ENCODE measurements at regions not wholly inside any gene's neighbourhood (a gene's known extent, or its start where the extent isn't known, plus 50 kb on each side); places are given as distances from the start of the nearest gene placed in this dataset.
"Not testable (repeated sequence)": the region's sequence is repeated elsewhere in the genome, so short reads cannot be mapped to it uniquely, and the experiment has no call there.

GRCh38 chr6:58047389-58047788 lies 730.0 kb downstream of the PRIM2 start:
- H3T11ph ChIP-seq (ENCODE audit: low read length); H3K4me1 ChIP-seq (ENCODE audit: insufficient read depth, low read length); H3K27me3 Mint-ChIP-seq (ENCODE audit: low read depth); H3K9me3 ChIP-seq (ENCODE audit: control insufficient read depth, low read depth, low read length); H3K23me2 ChIP-seq (ENCODE audit: insufficient read length, low read depth, low read length, poor library complexity, severe bottlenecking); H3K27ac ChIP-seq (ENCODE audit: insufficient read length, low read depth, low read length); H2AK5ac ChIP-seq (ENCODE audit: insufficient read length, low read length); DNase-seq; H2BK15ac ChIP-seq (ENCODE audit: low read depth, low read length); H3K23ac ChIP-seq (ENCODE audit: insufficient read length, low read depth, low read length); H3K4ac ChIP-seq (ENCODE audit: low read depth, low read length); H4K5ac ChIP-seq (ENCODE audit: insufficient read length, low read depth, low read length); H2BK20ac ChIP-seq (ENCODE audit: low read depth, low read length, poor library complexity, severe bottlenecking); H2BK12ac ChIP-seq (ENCODE audit: insufficient read length, low read depth, low read length); H3K4me1 Mint-ChIP-seq; H4K20me1 ChIP-seq (ENCODE audit: control insufficient read depth, insufficient read depth, insufficient read length); H3K18ac ChIP-seq (ENCODE audit: insufficient read length, low read depth, low read length); H3K56ac ChIP-seq (ENCODE audit: insufficient read length, low read depth, low read length); H3K4me3 Mint-ChIP-seq; H2BK120ac ChIP-seq (ENCODE audit: low read depth, low read length, poor library complexity, severe bottlenecking); H3K14ac ChIP-seq (ENCODE audit: insufficient read depth, low read length); H2AFZ ChIP-seq (ENCODE audit: low read length); H2BK5ac ChIP-seq (ENCODE audit: insufficient read length, low read length); H3K79me1 ChIP-seq (ENCODE audit: insufficient read depth, low read depth, low read length, poor library complexity, severe bottlenecking); H3K4me2 ChIP-seq (ENCODE audit: insufficient read depth, insufficient read length, low read length); H4K8ac ChIP-seq (replicated peaks; ENCODE audit: insufficient read length, low read depth, low read length); H3K27me3 ChIP-seq (ENCODE audit: insufficient read depth, low read length); H3K9ac ChIP-seq (ENCODE audit: extremely low read depth, insufficient read length, low read length); H4K91ac ChIP-seq (ENCODE audit: insufficient read length, low read depth, low read length); H3K79me2 ChIP-seq (ENCODE audit: insufficient read depth, low read length): not testable (repeated sequence)
- Mint-ChIP-seq H3K27ac (0 out of 7 replicates have a peak overlapping the region, but pooled peaks of 1 of the 3 experiments have one; percentile 31), H3K36me3 (ENCODE audit: insufficient read depth in 1 of 3, low read depth in 3 of 3) (peaks cover 0 to 11% (median 1%) of the 10 kb centered on the region in 3 experiments; a peak in 3 of 7 replicates), H3K9me3 (peaks cover 18 to 68% of the 10 kb centered on the region in 2 experiments)
- WGBS (ENCODE audit: extremely low coverage, insufficient read length, low lambda C conversion rate), result no CpG with 5 or more reads among the region's 3 CpGs

- H2BK12ac ChIP-seq (ENCODE audit: insufficient read length, low read depth, low read length), result not testable (repeated sequence)
Measured at GRCh38 chr6:58047865-58048264, 730.4 kb downstream of the PRIM2 start.

More at GRCh38 chr6:58047865-58048264, 730.4 kb downstream of the PRIM2 start:
- H3K4me3 Mint-ChIP-seq; H3K4me1 ChIP-seq (ENCODE audit: insufficient read depth, low read length); H3K4ac ChIP-seq (ENCODE audit: low read depth, low read length); DNase-seq; H3K79me2 ChIP-seq (ENCODE audit: insufficient read depth, low read length); H2BK120ac ChIP-seq (ENCODE audit: low read depth, low read length, poor library complexity, severe bottlenecking); H3K23me2 ChIP-seq (ENCODE audit: insufficient read length, low read depth, low read length, poor library complexity, severe bottlenecking); H3K27ac ChIP-seq (ENCODE audit: insufficient read length, low read depth, low read length); H3K23ac ChIP-seq (ENCODE audit: insufficient read length, low read depth, low read length); H3T11ph ChIP-seq (ENCODE audit: low read length); H3K9ac ChIP-seq (ENCODE audit: extremely low read depth, insufficient read length, low read length); H4K91ac ChIP-seq (ENCODE audit: insufficient read length, low read depth, low read length); H4K20me1 ChIP-seq (ENCODE audit: control insufficient read depth, insufficient read depth, insufficient read length); H3K4me2 ChIP-seq (ENCODE audit: insufficient read depth, insufficient read length, low read length); H4K8ac ChIP-seq (replicated peaks; ENCODE audit: insufficient read length, low read depth, low read length); H3K14ac ChIP-seq (ENCODE audit: insufficient read depth, low read length); H3K27ac Mint-ChIP-seq; H3K27me3 ChIP-seq (ENCODE audit: insufficient read depth, low read length); H2AK5ac ChIP-seq (ENCODE audit: insufficient read length, low read length); H2BK15ac ChIP-seq (ENCODE audit: low read depth, low read length); H3K79me1 ChIP-seq (ENCODE audit: insufficient read depth, low read depth, low read length, poor library complexity, severe bottlenecking); H2AFZ ChIP-seq (ENCODE audit: low read length); H3K18ac ChIP-seq (ENCODE audit: insufficient read length, low read depth, low read length); H3K4me1 Mint-ChIP-seq; H3K56ac ChIP-seq (ENCODE audit: insufficient read length, low read depth, low read length); H3K27me3 Mint-ChIP-seq (ENCODE audit: low read depth); H3K9me3 ChIP-seq (ENCODE audit: control insufficient read depth, low read depth, low read length); H2BK5ac ChIP-seq (ENCODE audit: insufficient read length, low read length); H4K5ac ChIP-seq (ENCODE audit: insufficient read length, low read depth, low read length); H2BK20ac ChIP-seq (ENCODE audit: low read depth, low read length, poor library complexity, severe bottlenecking): not testable (repeated sequence)
- no CpG with 5 or more reads among the region's 2 CpGs for WGBS (ENCODE audit: extremely low coverage, insufficient read length, low lambda C conversion rate)
- Mint-ChIP-seq H3K36me3 (ENCODE audit: insufficient read depth in 1 of 3, low read depth in 3 of 3) (peaks cover 0 to 13% (median 1%) of the 10 kb centered on the region in 3 experiments; a peak in 3 of 7 replicates), H3K9me3 (peaks cover 19 to 68% of the 10 kb centered on the region in 2 experiments)
